ENCODE measurements at regions not wholly inside any gene's neighbourhood (a gene's known extent, or its start where the extent isn't known, plus 50 kb on each side); places are given as distances from the start of the nearest gene placed in this dataset.

- H3K4me3 ChIP-seq (replicated peaks; ENCODE audit: low read depth, low read length), result no peak overlapping the region
- H3K27me3 ChIP-seq (replicated peaks; ENCODE audit: control insufficient read depth, insufficient read depth, low read length), result no peaks in the 10 kb centered on the region
- no peak for TF ChIP-seq CTCF (IDR thresholded peaks at IDR 0.05; ENCODE audit: insufficient read depth, low read length, poor library complexity, severe bottlenecking)
Measured at GRCh38 chr6:80922916-80923455, 816.5 kb downstream of the BCKDHB start.

DNA sequence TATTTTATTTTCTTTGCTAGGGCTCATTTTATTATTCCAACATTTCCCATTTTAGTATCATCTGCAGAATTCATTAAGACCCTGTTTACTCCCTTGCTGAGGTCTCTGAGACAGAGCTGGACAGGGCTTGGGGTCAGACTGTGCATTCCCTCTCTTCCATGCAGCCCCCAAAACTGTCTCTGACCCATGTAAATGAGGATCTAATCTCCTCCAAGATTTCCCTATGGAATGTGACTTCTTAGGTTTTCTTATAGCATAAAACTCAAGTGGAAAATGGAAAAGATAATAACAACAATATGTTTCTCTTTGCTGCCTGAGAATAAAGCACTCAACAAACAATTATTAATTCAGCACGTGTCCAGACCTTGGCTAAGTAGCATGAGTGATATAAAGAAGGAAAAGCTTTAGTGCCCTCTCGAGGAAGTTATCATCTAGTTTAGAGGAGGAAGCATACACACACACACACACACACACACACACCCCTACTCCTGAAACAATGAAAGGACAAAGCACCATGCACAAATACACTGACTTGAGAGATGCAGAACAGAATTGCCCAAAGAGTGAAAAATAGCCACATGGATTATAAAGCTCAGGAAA, 815.5 kb downstream of the BCKDHB start:
- DNase-seq (ENCODE audit: extremely low read depth, insufficient read length), result no peak

More at GRCh38 chr6:80922916-80923455, 816.5 kb downstream of the BCKDHB start:
- H3K36me3 ChIP-seq (ENCODE audit: control insufficient read depth, insufficient read depth, low read length), result no peaks in the 10 kb centered on the region
- DNase-seq (ENCODE audit: extremely low read depth, insufficient read length), result no peak

GRCh38 chr6:80907831-80908230, 801.4 kb downstream of the BCKDHB start:
- Histone ChIP-seq H3K27me3 (replicated peaks; ENCODE audit: control insufficient read depth, insufficient read depth, low read length) (no peaks in the 10 kb centered on the region), H3K4me3 (replicated peaks; ENCODE audit: low read depth, low read length) (no peak overlapping the region), H3K36me3 (ENCODE audit: control insufficient read depth, insufficient read depth, low read length) (no peaks in the 10 kb centered on the region)
- TF ChIP-seq CTCF (IDR thresholded peaks at IDR 0.05; ENCODE audit: insufficient read depth, low read length, poor library complexity, severe bottlenecking), result no peak
- no peak for DNase-seq (ENCODE audit: extremely low read depth, insufficient read length)

More for the DNA sequence above, 815.5 kb downstream of the BCKDHB start:
- Histone ChIP-seq H3K27me3 (replicated peaks; ENCODE audit: control insufficient read depth, insufficient read depth, low read length) (no peaks in the 10 kb centered on the region), H3K4me3 (replicated peaks; ENCODE audit: low read depth, low read length) (no peak overlapping the region), H3K36me3 (ENCODE audit: control insufficient read depth, insufficient read depth, low read length) (no peaks in the 10 kb centered on the region)
- no peak for TF ChIP-seq CTCF (IDR thresholded peaks at IDR 0.05; ENCODE audit: insufficient read depth, low read length, poor library complexity, severe bottlenecking)

GRCh38 chr6:80903711-80904110, 797.2 kb downstream of the BCKDHB start:
- no peak for TF ChIP-seq CTCF (IDR thresholded peaks at IDR 0.05; ENCODE audit: insufficient read depth, low read length, poor library complexity, severe bottlenecking)
- DNase-seq (ENCODE audit: extremely low read depth, insufficient read length), result no peak
- no peak overlapping the region for H3K4me3 ChIP-seq (replicated peaks; ENCODE audit: low read depth, low read length)
- H3K27me3 ChIP-seq (replicated peaks; ENCODE audit: control insufficient read depth, insufficient read depth, low read length), result no peaks in the 10 kb centered on the region
- H3K36me3 ChIP-seq (ENCODE audit: control insufficient read depth, insufficient read depth, low read length), result no peaks in the 10 kb centered on the region

DNA sequence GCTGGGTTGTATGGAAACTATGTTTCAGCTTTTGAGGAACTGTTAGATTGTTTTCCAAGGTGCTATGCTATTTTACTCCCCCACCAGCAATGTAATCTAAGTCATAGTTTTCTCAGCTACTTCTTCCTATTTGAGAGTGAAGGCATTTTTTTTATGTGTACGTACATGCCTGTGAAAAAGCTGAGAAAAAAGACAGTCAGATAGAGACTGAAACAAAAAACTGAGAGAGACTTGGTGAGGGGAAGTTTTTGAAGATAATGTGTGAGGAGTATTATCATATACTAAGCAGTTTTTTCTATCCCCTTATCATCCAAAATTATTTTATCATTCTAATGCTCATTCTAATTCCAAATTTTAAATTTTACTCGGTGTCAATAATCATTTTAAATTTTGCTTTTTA, 780.0 kb downstream of the BCKDHB start:
- no peak for DNase-seq (ENCODE audit: extremely low read depth, insufficient read length)
- no peak overlapping the region for H3K4me3 ChIP-seq (replicated peaks; ENCODE audit: low read depth, low read length)
- no peak for TF ChIP-seq CTCF (IDR thresholded peaks at IDR 0.05; ENCODE audit: insufficient read depth, low read length, poor library complexity, severe bottlenecking)
- no peaks in the 10 kb centered on the region for H3K36me3 ChIP-seq (ENCODE audit: control insufficient read depth, insufficient read depth, low read length)
- no peaks in the 10 kb centered on the region for H3K27me3 ChIP-seq (replicated peaks; ENCODE audit: control insufficient read depth, insufficient read depth, low read length)

GRCh38 chr6:80872951-80873308, 766.5 kb downstream of the BCKDHB start:
- no peaks in the 10 kb centered on the region for H3K36me3 ChIP-seq (ENCODE audit: control insufficient read depth, insufficient read depth, low read length)
- no peak for TF ChIP-seq CTCF (IDR thresholded peaks at IDR 0.05; ENCODE audit: insufficient read depth, low read length, poor library complexity, severe bottlenecking)
- H3K4me3 ChIP-seq (replicated peaks; ENCODE audit: low read depth, low read length), result no peak overlapping the region
- no peak for DNase-seq (ENCODE audit: extremely low read depth, insufficient read length)
- H3K27me3 ChIP-seq (replicated peaks; ENCODE audit: control insufficient read depth, insufficient read depth, low read length), result no peaks in the 10 kb centered on the region
